CD4-positive, alpha-beta T cell treated with Interleukin-15 for 1 hour (primary cell): ENCODE measurements at regions not wholly inside any gene's neighbourhood (a gene's known extent, or its start where the extent isn't known, plus 50 kb on each side); places are given as distances from the start of the nearest gene placed in this dataset.
"Not testable (repeated sequence)": the region's sequence is repeated elsewhere in the genome, so short reads cannot be mapped to it uniquely, and the experiment has no call there.

Source experiments
- DNase-seq: peaks from one replicate; pipeline ENCODE4 v3.0.0-alpha.2; 2020

DNA sequence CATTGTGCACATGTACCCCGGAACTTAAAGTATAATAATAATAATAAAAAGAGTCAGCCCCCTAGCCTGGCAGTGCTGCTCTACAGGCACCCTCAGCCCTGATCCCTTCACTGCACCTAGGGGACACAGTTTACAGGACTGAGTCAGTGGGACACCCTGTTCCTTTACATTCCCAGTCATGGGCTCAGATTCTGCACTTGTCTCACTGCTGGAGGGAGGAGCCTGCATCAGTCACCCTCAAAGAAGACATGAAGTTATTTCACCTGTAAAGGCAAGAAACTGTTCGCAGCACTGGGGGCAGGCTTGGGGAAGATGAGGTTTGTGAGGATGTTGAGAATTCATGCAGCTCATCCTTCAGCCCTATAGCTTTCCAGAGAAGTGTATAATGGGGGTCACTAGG, 50.7 kb upstream of the VPREB1 start:
- no peak for DNase-seq

DNA sequence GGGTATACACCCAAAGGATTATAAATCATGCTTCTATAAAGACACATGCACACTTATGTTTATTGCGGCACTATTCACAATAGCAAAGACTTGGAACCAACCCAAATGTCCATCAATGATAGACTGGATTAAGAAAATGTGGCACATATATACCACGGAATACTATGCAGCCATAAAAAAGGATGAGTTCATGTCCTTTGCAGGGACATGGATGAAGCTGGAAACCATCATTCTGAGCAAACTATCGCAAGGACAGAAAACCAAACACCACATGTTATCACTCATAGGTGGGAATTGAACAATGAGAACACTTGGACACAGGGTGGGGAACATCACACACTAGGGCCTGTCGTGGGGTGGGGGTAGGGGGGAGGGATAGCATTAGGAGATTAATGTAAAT, 51.1 kb upstream of the VPREB1 start:
- not testable (repeated sequence) for DNase-seq

DNA sequence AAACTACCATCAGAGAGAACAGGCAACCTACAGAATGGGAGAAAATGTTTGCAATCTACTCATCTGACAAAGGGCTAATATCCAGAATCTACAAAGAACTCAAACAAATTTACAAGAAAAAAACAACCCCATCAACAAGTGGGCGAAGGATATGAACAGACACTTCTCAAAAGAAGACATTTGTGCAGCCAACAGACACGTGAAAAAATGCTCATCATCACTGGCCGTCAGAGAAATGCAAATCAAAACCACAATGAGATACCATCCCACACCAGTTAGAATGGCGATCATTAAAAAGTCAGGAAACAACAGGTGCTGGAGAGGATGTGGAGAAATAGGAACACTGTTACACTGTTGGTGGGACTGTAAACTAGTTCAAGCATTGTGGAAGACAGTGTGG, 51.6 kb upstream of the VPREB1 start:
- not testable (repeated sequence) for DNase-seq

DNA sequence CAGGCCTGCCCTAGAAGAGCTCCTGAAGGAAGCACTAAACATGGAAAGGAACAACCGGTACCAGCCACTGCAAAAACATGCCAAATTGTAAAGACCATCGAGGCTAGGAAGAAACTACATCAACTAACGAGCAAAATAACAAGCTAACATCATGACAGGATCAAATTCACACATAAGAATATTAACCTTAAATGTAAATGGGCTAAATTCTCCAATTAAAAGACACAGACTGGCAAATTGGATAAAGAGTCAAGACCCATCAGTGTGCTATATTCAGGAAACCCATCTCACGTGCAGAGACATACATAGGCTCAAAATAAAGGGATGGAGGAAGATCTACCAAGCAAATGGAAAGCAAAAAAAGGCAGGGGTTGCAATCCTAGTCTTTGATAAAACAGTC, 54.8 kb upstream of the VPREB1 start:
- not testable (repeated sequence) for DNase-seq

DNA sequence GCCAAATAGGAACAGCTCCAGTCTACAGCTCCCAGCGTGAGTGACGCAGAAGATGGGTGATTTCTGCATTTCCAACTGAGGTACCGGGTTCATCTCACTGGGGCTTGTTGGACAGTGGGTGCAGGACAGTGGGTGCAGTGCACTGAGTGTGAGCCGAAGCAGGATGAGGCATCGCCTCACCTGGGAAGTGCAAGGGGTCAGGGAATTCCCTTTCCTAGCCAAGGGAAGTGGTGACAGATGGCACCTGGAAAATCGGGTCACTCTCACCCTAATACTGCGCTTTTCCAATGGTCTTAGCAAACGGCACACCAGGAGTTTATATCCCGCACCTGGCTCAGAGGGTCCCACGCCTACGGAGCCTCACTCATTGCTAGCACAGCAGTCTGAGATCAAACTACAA, 56.7 kb upstream of the VPREB1 start:
- not testable (repeated sequence) for DNase-seq

DNA sequence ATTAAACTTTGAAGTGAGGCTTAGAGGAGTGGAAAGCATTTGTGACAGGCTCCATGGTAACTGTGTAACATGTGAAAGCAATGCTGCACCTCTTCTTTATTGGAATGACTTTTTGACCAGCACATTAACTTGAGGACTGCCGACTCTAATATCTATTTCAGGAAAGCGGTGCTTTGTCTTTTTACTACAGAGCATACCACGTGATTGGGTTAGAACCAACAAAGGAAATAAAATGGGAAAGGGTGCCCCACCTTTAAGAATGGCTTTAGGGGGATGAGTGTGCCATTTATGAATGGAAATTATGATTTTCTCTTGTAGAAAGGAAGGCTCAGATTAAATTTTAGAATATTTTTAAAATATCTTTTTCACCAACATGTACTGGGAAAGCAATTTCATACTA, 57.3 kb upstream of the VPREB1 start:
- DNase-seq, result no peak

DNA sequence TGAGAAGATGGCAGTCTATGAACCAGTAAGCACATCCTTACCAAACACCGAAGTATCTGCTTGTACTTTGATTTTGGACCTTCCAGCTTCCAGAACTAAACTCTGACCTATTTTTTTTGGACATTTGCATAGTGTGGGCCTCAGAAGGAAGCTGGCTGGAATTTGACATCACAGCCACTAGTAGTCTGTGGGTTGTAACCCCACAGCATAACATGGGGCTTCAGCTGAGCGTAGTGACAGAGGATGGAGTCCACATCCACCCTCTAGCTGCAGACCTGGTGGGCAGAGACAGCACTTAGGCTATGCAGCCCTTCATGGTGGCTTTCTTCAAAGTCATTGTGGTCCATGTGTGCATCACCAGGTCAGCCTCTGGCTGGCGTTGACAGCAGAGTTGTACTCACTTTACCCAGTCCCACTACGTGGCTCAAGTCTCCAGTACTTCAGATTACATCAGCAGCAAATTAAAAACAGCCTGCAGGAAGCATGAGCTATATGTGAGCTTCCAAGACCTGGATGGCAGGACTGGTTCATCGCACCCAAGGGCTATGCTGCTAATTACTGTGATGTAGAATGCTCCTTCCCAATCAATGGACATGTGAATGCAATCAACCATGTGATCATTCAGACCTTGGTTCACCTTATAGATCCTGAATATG, 58.6 kb upstream of the VPREB1 start:
- no peak for DNase-seq

DNA sequence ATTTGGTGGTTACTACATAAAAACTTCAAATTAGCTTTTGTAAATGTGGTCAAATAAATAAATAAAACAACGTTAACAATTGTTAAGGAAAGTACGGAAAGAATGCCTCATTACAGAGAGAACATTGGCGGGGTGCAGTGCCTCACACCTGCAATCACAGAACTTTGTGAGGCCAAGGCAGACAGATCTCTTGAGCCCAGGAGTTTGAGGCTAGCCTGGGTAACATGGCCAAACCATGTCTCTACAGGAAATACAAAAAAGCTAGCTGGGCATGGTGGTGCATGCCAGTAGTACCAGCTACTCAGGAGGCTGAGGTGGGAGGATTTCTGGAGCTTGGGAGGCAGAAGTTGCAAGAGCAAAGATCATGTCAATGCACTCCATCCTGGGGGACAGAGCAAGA, 59.4 kb upstream of the VPREB1 start:
- DNase-seq, result no peak

DNA sequence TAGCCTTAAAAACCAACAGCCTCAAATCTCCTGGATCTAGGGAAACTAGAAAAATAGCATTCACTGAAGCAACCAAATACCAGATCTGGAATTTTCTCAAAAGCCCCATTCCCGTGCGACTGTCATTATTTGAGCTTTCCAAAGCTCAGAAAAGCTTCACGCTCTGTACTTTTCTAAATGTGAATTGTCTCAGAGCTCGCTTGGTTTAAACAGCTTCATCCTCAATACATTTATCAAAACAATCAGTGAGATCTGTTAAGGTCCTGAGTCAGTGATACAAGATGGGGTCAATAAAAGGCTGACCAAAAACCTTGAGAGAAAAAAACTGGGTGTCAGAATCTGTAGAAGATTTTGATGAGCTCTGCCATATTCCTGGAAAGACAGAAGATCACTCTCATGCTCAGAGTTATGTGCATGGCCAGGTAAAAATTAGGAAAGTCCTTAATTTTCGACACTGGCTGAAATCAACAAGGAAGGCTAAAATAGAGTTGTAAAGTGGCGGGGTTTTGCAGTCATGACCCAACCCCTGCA, 60.2 kb upstream of the VPREB1 start:
- DNase-seq, result no peak

DNA sequence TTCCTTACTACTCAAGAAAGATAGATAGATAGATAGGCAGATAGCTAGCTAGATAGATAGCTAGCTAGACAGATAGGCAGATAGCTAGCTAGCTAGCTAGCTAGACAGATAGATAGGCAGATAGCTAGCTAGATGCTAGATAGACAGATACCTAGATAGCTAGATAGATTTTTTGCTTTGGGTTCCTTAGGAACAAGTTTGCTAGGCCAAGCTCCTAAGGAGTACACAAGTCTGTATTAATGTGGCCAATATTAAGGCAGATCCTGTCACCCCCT, 61.7 kb upstream of the VPREB1 start:
- DNase-seq, result no peak

DNA sequence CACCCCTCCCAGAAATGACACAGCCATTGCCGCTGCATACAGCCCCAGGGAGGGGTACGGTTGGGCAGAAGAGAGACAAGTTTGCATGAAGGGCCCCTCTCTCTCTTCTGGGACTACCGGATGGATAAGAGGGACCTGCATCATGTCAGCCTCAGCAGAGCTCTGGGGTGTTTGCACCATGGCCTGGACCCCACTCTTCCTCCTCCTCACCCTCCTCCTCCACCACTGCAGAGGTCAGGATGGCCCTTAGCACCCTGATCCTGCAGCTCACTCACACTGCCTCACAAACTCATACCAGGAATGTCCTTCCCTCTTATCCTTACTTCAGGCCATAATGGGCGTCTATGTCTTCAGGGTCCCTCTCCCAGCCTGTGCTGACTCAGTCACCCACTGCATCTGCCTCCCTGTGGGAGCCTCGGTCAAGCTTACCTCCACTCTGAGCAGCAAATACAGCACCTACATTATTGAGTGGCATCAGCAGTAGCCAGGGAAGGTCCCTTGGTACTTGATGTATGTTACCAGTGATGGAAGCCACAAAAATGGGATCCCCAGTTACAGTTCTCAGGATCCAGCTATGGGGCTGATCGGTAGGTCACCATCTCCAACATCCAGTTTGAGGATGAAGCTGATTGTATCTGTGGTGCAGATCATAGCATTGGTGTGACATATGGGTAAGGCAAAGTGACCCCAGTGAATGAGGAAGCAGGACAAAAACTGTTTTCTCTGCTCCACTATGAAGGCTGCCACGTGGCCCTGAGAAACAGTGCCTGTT, 62.2 kb upstream of the VPREB1 start:
- DNase-seq, result no peak

DNA sequence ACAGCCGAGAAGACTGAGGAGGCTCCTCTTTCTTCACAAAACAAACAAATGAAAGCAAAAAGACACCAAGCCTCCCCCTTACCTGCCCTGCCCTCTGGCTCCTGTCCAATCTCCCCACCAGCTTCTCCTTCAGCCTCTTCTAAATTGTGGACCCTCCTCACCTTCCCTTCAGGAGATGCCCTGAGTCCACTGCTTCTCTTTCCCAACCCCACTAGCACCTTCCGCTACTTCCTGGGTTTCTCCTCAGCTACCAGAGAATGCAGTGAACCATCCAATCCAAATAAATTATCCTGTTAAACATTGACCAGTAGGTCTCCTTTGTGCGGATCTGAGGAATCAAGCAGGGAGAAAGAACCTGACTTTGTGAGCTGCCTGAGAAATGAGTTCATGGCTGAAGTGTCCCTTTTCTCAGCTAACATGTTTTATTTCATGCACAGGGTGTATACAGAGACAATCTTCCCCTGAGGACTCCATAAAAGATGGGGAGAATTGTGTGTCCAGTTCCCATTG, 63.2 kb upstream of the VPREB1 start:
- DNase-seq, result no peak

DNA sequence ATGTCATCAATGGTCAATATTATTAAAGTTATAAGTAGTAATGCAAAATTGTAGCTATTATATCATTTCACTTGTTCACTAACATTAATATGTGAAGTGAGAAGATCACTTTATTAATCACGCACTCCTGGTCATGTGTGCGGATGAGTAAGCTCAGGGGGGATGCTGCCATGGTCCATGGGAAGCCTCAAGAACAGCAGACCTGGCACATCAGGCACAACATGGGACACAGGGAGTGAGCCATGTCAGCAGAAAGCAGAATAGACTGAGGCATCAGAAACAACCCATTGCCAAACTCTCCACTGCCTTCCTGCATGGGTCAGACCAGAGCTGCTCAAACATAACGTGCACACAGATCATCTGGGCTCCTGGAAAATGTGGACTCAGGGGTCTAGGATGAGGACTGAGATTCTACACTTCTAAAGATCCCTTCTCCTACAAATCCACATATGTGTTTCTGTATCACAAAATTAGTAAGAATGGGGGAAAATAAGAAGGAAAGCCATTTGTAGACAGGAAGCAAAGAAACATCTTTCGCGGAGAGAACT, 63.8 kb upstream of the VPREB1 start:
- no peak for DNase-seq

DNA sequence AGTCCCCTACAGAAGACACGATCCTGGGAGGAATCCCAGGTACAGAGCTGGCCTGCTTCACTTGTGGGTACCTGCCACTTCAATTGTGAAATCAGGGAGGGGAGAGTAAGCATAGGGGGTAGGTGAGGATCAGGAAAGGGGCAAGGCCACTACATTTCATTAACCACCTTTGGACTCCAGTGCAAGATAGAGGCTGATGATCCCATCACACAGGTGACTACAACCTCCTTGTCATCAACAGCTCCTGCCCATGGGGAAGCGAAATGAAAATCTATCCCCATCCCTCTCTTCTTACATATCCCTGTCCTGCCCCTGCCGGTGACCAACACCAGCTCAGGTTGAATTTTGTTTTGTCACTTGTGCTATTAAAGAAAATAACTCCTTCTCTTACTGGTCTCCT, 64.7 kb upstream of the VPREB1 start:
- DNase-seq, result no peak

DNA sequence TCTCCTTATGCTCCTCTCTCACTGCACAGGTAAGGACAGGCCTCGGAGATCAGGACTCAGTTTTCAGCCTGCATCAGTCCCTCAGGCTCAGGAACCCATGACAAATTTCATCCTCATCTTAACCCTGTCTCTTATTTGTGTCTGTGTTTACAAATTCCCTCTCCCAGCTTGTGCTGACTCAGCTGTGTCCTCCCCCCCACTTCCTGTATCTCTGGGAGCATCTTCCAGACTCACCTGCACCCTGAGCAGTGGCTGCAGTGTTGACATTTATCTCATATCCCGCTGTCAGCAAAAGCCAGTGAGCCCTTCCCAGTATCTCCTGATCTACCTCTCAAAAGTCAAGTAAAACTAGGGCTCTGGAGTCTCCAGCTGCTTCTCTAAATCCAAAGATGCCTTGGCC, 65.6 kb upstream of the VPREB1 start:
- DNase-seq, result no peak

DNA sequence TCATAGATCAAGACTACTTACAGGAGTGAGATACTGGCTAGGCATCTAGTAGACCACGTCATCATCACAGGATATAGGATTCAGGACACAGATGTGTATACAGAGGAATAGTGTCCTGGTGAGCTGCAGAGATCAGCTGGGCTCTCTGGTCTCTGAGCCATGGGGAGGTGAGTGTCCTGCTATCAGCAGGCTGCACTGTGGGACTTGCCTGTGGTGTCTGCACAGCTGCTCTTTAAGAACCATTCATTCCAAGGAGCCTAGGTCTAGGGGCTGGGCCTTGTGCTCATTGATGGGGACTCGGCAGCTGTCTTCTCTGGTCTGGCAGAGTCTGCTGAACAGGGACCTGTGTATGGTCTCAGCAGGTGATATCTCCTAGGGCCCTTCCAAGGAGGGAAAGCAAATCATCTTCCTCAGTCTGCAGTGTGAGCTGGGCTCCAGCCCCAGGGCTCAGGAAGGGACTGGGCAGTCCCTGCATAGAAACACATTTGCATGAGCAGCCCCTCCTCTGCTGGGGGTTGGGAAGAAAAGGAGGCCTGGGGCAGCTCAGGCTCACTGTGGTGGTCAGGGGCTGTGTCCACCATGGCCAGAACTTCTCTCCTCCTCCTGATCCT, 66.1 kb upstream of the VPREB1 start:
- no peak for DNase-seq

DNA sequence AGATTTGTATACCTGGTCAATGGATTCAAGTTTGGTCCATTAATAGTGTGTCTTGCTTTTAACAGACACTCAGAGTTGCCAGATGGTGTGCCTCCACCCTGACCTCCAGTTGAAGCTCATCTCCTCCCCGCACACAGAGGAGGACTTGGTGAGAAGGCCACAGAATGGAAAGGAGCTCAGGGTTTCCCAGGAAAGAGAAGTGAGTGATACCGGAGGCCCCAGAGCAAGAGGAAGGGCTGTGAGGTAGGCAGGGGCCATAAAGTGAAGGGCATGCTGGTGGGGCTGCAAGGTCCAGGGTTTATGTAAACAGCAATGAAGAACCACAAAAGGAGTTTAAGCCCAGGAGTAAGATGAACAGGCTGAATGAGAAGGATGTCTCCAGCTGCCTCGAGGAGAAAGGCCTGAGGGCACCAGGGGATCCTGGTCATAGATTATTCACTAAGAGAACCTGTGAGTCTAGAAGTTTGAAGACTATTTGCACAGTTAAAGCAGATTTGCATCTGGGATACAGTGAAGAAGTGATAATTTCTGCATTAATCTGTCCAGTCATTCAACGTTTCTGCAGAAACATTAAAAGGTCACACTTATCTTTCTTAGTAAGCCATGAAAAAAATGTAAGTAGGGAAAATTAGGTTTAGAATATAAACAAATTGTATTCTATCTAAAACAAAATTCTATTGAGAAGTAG, 67.5 kb upstream of the VPREB1 start:
- DNase-seq, result no peak

DNA sequence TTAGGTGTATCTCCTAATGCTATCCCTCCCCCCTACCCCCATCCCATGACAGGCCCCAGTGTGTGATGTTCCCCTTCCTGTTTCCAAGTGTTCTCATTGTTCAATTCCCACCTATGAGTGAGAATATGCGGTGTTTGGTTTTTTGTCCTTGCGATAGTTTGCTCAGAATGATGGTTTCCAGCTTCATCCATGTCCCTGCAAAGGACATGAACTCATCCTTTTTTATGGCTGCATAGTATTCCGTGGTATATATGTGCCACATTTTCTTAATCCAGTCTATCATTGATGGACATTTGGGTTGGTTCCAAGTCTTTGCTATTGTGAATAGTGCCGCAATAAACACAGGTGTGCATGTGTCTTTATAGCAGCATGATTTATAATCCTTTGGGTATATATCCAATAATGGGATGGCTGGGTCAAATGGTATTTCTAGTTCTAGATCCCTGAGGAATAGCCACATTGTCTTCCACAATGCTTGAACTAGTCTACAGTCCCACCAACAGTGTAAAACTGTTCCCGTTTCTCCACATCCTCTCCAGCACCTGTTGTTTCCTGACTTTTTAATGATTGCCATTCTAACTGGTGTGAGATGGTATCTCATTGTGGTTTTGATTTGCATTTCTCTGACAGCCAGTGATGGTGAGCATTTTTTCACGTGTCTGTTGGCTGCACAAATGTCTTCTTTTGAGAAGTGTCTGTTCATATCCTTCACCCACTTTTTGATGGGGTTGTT, 71.5 kb upstream of the VPREB1 start:
- DNase-seq, result not testable (repeated sequence)

DNA sequence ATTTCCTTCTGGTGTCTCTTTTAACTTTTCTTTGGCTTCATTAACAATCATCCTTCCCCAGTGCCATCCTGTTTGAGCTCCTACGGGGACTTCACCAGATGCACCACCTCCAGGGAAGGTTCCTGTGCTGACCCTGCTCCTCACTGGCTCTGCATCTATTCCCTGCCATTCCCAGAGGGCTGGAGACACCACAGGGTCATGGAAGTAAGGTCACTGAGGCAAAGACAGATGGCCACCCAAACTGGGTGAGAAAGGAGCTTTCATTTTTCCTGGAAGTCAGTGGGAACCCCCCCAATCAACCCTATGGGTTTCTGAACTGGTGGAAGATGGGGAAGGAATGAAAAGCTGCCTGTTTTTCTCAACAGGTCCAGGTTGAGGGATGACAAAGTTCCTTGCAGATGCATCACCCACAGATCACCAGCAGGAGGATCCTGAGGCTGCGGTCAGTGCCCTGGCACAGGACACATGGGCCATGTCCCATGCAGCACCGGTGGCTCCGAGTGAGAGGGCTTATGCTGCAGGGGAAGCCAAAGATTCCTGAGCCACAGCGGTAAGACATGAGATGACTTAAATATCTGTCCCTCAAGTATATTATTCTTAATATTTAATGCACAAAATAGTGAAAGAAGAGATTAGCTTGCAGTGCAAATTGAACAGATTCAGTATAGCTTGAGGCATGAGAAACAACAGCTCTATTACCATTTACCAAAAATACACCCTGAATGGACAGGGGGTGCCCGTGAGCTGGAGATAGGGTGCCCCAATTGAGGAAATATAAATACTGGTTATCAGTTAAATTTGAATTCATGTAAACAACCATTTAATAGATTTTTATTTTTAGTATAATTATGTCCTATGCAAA, 73.0 kb upstream of the VPREB1 start:
- no peak for DNase-seq

DNA sequence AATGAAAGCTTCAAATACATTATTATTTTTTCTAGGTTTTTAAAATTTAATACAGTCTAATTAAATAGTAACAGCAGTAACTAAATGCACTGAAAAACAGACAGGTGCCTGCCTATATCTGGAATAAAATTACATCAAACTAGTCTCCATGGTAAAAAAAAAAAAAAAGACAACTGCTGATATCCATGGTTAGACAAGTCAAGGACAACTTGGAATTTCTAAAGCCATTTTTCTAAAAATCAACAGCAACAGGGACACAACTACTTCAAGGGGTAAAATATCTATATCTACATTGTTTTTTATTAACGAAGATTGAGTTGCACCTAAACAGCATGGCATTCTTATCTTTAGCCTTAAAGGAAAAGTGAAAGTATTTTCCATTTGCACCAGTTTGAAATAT, 74.7 kb upstream of the VPREB1 start:
- no peak for DNase-seq
